ENCODE measurements at regions not wholly inside any gene's neighbourhood (a gene's known extent, or its start where the extent isn't known, plus 50 kb on each side); places are given as distances from the start of the nearest gene placed in this dataset.

DNA sequence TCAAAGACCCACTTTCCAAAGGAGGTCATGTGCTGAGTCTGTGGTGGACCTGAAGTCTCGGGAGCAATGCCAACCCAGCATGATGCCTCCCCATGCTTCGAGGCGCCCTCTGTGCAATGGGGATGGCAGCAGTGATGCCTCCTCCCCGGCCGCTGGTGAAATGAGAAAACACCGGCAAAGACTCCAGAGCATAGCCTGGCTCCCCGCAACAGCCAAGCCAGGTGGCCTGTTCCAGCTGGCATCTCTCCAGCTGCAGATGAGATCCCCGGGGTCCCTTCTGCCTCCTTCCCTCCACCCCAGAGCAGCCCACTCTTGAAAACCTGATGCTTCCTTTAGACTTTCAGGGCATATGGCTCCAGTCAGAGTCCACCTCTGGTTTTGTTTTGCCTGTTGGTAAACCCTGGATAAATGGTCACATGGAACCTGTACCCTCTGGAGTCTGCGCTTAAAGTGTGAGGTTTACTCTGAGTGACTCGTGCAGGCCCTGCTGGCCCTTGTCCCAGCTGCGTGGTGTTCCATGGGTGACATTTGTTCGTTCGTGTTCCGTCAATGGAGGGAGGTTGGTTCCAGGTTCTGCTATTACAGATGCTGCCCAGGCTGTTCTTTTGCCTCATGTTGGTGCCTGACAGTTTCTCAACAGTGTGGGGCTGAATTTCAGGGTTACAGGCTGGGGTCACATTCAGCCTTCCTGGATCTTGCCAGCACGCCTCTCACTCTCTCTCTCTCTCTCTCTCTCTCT, 181.8 kb upstream of the CIBAR2 start:
- no peak for DNase-seq (ENCODE audit: low spot score)

DNA sequence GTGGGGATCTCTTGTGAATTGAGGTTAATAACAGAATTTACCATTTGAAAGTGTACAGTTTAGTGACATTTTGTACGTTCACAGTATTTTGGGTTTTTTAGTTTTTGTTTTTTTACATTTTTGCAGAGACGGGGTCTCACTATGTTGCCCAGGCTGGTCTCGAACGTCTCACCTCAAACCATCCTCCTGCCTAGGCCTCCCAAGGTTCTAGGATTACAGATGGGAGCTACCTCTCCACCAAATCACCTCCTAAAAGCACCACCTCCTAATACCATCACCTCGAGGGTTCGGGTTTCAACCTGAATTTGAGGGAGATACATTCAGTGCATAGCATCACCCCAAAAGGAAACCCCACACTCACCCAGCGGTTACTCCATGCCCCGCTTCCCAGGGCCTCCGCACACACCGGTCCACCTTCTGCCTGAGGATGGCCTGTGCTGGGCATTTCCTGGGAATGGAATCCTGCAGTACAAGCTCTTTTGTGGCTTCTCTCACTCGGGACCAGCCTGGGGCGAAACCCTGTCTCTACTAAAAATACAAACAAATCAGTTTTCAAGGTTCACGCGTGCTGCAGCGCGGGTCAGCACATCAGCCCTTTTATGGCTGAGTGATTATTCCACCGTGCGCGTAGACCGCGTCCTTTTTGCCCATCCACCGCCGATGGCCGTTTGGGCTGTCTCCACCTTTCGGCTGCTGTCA, 182.7 kb upstream of the CIBAR2 start:
- DNase-seq (ENCODE audit: low spot score) = no peak

DNA sequence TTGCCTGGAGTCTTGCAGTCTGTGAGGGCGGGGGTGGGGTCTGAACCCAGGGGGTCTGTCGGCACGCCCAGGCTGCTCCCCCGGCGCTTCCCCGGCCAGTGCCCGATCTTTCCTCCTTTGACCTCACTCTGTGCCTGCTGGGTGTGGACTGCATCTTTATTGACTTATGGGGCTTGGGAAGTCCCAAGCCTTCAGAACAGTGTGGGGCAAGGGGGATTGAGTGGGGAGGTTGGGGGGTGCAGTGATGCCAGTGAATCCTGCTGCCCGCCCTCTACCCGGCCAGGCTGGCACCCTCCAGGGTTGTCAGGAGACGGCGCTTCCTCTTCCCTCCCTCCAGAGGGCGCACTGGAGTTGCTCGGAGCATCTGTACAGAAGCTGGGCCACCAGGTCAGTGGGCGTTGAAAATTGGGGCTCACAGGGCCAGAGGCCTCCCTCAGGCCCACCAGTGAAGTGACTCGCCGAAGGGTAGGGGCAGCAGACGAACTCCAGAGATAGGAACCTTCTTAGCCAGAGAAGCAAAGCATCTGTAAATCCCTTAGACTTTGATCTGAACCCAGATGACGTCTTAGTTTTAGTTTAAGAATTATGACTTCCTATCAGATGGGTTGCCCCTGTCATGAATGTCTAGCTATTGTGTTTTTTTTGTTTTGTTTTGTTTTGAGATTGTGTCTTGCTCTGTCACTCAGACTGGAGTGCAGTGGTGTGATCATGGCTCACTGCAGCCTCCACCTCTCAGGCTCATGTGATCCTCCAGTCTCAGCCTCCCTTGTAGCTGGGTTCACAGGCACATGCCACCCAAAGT, 184.8 kb upstream of the CIBAR2 start:
- DNase-seq (ENCODE audit: low spot score) = peak; percentile 47

DNA sequence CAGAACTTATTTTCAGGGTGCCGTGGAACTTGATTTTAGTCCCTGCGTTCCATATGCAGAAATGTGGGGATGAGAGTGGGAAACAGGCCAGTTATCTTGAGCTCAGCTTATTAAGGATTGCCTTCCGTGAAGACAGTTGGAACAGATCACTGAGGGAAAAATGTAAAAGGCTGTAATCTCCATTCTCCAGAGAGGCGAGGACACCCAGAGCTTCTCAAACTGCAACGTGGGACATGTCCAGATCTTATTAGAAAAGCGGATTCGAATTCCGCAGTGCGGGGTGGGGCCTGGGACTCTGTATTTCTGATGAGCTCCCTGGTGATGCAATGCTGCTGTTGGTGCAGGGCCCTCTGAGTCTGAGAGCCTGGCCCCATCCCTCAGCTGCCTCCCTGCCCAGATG, 185.6 kb upstream of the CIBAR2 start:
- no peak for DNase-seq (ENCODE audit: low spot score)

DNA sequence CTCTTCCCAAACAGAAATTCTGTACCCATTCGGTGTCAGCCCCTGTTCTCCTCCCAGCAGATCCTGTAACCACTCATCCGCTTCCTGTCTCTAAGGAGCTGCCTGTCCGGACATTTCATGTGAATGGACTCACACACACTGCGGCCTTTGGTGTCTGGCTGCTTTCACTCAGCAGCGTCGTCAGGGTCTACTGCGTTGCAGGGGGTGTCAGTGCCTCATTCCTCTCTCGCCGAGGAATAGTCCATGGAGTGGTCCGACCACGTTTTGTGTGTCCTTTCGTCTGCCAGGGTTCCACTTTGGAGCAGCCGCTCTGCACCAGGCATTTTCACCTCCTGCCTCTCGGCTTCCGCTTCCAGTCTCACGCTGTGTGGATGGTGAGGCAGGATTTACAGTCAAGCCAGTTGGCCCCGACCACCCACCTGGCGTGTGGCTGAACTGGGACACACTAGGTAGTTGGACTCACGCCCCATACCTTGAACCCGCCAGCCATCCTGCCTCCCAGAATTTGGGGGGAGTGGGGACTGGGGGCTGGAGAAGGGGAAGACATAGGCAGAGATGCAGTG, 188.2 kb upstream of the CIBAR2 start:
- no peak for DNase-seq (ENCODE audit: low spot score)

DNA sequence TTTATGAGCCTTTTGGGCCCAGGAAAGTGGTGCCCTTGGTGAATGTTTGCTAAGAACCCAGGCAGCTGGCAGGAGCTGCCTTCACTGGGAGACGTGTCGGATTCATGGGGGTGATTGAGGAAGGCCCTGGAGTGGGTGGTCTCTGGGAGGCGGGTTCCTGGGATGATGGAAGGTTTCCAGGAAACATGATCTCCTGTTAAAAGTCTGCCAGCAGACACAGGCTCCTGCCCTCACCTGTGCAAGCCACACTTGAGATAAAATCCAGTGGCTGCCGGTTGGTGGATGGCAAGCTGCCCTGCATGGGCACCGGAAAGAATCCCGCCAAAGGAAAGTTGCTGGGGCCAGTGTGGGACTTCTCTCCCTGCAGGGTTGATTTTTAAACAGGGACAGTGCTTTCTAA, 189.0 kb upstream of the CIBAR2 start:
- DNase-seq (ENCODE audit: low spot score) = no peak

DNA sequence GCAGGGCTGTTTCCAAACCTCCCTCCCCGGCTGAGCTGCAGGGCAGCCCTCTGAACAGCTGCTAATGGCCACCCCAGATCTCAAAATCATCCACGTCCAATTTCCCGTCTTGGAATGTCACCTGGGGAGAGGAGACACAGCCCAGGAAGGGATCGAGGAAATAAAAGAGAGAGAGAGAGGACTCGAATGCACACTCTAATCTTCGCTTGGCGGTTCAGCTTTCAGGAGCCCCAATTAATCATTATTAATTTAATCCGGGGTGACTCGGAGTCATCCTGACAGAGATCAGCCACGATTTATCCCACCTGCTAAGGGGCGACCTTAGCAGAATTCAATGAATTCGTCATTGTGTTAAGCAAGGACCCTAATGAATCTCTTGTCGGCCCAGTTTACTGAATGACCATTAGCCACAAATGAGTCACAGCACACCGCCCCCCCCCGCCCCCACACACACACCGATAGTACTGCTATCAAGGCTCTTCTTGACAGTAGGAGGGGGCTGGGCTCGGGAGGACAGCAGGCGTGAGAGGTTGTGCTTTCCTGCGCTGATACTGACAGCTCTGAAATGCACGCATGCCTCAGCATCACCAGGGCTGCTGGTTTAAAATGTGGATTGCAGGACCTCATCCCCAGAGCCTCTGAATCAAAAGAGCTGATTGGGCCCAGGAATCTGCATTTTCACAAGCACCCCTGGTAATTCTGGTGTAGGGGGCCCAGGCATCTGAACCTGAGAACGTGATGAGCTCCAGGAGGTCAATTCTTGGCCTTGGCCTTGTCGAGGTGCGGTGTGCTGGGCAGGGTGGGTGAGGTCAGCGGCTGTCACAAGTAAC, 190.0 kb upstream of the CIBAR2 start:
- DNase-seq (ENCODE audit: low spot score) = no peak

DNA sequence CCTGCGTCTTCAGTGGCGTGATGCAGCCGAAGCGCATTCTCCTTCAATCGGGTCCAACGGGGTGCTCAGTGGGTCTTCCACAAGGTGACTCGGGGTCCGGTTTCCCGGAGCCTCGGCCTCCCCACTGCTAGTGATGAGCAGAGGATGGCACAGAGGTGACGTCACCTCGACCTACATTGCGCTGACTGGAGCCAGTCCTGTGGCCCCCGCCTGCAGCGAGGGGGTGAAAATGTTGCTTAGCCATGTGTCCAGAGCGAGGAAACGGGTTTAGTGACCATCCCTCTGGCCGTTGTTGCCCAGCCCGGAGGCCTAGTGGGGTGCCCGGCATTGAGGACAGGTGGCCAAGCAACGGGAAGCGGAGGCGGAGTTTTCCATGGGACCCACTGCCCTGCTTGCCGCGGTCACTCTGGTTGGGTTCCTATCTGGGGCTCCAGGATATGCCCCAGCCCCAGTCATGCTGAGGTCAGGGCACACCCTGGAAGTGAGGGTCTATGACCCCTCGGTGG, 190.6 kb upstream of the CIBAR2 start:
- no peak for DNase-seq (ENCODE audit: low spot score)

DNA sequence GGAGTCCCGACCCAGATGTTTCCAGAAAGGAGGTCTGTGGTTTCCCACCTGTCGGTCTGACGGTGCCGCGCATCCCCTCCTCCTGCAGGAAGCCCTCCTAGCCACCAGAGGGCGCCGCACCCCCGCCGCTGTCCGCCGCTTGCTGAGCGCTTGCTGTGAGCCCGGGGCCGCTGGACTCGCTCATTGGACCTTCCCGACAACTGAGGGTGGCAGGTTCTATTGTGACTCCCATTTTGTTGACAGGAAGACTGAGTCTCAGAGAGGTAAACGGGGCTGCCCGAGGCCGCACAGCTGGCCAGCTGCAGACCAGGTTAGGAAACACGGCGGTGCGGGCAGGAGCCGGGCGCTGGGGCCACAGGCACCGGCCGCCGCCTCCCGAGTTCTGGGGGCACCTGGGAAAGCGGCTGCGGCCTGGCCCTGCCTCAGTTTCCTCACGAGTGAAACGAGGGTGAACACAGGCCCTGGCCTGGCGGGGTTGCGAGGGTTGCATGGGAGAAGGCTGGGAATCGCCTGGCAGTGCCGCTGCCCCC, 191.1 kb upstream of the CIBAR2 start:
- peak; percentile 65 for DNase-seq (ENCODE audit: low spot score)

DNA sequence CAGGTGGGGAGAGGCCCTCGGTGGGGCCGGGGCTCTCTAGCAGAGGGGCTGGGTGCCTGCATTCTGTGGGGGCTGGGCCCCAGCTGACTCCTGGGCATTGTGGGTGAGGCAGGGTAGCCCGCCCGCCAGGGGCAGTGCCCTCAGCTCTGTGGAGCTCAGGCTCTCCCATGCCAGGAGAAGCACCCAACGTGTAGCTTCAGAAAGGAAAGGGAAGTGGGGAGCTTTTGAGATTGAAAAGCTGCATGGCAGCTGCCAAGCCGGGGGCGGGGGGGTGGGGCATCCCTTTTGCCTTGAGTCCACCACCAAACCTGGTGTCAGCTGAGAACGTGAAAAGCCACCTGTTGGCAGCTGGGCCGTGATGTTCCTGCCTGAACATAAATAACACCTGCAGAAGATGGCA, 192.1 kb upstream of the CIBAR2 start:
- no peak for DNase-seq (ENCODE audit: low spot score)

DNA sequence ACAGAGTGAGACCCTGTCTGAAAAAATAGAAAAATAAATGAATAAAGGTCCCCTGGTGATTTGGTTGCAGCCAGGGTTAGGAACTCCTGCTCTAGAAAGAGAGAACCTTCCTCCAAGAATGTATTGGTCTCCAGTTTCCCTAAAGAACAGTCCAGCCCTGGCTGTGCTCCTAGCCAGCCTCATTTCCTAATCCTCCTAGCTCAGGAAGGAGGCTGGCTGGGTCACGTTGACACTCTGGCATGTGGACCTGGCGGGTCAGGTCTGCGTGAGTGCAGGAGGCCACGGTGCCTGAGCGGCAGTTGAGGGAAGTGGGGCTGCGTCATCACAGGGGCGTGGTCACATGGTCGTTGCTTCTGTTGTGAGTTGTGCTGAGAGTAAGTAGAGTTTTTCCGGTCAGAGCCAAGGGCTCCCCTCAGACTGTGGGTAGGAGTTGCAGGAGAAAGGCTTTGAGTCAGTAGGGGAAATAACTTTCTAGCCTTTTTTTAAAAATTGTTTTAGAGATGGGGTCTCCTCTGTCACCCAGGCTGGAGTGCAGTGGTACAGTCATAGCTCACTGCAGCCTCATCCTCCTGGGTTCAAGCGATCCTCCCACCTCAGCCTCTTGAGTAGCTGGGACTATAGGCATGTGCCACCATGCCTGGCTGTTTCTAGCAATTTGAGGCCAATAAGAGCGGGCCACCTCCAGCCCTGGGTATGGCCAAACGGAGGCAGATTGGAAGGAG, 194.0 kb upstream of the CIBAR2 start:
- DNase-seq (ENCODE audit: low spot score) = peak; percentile 58

DNA sequence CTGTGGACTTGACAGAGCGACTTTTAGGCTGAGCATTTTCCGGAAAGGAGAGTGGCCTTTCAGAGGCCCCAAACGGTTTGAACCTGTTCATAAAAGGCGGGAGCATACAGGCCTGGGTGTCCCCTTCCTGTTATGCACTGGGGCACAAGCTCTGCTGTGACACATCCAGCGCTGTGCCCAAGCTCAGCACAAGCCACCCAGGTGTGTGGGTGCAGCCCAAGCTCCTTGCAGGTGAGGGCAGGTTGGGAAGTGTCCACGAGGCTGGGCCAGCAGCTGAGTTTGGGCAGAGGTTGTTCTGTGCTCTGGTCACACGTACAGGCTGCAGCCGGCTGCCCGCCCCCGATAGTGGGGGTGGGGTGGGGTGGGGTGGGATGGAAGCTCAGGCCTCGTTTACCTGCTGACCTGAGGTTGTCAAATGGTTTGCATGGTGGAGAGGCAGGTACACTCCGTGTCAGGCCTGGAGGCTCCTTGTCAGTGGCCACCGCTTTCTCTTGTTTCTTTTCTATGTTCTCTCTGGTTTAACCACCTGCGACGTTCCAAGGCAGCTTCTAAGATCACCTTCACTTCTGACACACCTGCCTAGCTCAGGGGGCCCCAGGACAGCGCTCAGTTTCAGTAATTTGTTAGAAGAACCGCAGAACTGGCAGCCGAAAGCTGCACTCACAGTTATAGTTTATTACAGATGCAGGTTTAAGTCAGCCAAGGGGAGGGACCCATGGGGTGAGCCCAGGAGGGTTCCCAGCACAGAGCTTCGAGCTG, 194.7 kb upstream of the CIBAR2 start:
- DNase-seq (ENCODE audit: low spot score) = no peak

DNA sequence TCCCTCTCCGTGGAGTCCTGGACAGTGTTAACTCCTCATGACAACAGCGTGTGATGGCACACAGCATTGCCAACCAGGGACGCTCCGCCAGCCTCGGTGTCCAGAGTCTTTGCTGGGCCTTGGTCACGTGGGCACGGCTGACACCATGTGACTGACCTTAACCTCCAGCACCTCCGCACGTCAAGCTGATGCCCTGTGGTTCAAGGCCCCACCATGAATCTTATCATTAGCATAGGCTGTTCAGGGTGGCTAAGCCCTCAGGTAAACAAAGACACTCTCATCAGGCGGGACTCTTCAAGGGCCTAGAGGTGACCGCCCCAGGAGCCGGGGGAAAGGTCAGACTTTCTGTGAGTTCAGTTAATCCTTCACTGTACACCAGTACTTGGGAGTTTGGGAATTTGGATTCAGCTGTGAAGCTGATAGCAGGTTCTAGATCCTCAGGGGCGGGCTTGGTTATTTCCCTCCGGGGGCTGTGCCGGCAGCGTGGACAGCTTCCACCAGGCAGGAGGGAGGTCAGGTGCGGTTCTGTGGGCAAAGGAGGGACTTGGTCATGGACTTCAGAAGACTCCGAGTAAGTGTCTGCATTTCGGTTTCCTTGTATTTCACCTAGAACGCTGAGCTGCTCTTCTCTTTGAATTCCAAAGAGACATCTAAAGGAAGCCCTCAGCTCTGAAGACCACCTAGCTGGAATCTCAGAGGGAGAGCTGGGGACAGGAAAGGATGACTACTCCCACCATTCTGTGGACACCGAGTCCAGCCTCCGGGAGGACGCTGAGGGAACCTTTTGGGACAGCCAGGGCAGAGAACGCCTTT, 195.5 kb upstream of the CIBAR2 start:
- DNase-seq (ENCODE audit: low spot score) = no peak

DNA sequence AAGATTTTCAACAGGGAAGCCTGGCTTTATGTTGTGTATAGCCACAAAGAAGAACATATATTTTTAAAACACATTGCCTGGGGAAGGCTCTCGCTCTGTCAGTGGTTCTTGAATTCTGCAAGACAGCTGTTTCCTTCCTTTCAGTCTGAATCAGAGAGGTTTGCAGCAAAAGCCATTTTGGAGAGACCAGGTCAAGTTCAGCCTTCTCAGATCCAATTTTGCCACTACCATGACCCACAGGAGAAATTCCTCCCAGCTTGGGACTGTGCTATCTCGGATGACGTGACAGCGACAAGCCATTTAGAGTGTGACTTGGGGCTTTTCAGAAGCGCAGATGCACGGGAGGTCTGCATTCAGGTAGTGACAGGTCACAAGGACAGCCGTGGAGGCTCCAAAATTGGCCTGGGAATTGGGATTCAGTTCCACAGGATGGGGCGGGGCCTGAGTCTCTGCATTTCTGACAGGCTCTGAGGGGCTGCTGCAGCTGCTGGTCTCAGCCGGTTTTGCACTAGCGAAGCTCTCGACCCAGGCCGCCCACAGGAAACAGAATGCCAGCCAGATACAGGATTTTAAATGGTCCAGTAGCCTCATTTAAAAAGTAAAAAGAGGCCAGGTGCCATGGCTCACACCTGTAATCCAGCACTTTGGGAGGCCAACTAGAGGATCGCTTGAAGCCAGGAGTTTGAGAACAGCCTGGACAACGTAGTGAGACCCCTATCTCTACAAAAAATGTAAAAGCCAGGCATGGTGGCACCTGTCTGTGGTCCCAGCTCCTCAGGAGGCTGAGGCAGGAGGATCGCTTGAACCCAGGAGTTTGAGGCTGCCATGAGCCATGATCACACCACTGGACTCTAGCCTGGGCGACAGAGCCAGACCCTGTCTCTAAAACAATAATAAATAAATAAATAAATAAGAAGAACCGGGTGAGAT, 196.6 kb upstream of the CIBAR2 start:
- DNase-seq (ENCODE audit: low spot score) = no peak

DNA sequence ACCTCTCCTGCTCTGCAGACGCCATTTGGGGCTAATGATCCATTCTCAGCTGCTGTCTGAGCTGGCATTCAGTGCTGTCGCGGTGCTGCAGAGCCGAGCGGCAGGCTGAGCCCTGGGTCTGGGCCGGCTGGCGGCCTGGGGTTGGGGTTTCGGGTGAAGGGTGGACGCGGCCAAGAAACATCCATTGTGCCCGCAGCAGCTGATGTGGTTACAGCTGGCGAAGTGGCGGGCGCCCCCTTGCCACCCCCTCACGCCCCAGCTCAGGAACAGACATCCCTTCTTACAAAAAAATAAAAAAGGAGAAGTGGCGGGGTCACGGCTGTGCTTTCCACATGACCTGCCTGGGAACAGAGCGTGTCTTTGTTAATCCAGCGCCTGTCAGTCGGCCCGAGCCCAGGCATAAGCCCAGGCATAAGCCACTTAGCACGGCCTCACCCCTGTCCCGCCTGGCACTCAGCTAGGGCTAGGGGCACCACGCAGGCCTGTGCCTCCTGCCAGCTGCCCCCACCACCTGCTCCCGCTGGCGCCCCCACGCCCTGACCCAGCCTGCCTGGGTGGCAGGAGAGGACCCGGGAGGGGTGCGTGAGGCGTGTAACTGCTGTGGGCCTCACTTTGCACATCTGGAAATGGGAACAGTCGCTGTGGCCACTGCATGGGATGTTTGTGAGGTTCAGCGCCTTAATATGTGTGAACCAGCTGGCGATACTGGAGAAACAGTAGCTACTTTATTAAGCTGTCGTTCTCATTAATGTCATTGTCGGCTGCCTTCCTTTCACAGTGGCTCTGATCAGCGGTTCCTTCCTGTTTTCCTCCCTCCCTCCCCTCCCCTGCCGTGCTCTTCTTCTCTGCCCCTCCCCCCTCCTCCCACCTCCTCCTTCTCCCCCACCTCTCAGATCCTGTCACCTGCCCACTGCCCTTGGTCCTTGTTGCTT, 197.7 kb upstream of the CIBAR2 start:
- DNase-seq (ENCODE audit: low spot score) = no peak

DNA sequence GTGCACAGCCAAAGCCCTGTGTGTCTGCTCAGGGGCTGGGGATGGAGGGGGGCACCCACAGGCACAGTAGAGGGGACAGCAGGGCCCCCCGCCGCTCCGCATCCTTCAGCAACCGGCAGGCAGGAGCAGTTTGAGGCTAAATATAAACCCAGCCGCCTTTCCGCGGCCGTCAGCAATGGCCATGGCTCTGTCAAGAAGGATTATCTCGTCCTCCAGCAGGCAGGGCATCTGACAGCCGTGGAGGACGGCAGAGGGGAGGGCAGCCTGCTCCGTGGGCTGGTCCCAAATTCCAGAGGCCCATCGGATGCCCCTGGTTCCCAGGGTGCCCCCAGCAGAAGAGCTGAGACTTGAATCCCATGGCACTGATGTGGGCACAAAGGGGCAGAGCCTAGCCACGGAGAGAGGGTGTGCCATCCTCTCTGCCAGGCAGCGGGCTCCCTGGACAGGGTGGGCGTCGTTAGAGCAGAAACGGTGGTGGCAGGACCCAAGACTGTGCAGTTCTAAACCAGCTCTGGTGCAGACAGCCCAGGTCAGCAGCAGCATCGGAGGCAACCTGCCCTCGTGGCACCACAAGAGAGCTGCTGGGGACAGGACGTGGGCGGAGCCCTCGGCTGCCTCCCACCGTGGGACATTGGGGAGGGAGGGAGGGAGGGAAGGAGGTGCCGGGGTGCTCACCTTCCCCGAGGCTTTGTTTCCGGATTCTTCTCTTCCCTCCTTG, 198.8 kb upstream of the CIBAR2 start:
- peak; percentile 11 for DNase-seq (ENCODE audit: low spot score)

Data from CD4-positive, alpha-beta T cell treated with Interleukin-2 at 100 ng/mL for 4 hours (primary cell).